ENCODE measurements at regions not wholly inside any gene's neighbourhood (a gene's known extent, or its start where the extent isn't known, plus 50 kb on each side); places are given as distances from the start of the nearest gene placed in this dataset.

DNA sequence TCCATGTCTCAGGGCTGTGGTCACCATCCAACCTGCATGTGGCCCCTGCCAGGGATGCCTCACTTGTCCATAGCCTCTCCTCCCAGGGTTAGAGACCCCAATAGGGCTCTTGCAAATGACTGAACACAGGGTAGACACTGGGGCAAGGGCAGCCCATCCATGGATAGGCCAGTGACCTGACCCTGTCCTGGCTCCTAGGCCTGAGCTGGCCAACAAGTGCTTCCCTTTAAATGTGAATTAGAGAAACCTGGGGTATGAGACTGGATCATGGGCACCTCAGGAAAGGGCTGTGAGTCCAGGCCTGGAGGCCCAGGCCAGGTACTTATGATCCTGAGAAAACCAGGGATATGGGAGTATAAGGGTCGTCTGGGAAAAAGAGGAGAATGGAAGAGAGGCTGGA is 64.5 kb downstream of the COPS8 start:
- no peak for DNase-seq

DNA sequence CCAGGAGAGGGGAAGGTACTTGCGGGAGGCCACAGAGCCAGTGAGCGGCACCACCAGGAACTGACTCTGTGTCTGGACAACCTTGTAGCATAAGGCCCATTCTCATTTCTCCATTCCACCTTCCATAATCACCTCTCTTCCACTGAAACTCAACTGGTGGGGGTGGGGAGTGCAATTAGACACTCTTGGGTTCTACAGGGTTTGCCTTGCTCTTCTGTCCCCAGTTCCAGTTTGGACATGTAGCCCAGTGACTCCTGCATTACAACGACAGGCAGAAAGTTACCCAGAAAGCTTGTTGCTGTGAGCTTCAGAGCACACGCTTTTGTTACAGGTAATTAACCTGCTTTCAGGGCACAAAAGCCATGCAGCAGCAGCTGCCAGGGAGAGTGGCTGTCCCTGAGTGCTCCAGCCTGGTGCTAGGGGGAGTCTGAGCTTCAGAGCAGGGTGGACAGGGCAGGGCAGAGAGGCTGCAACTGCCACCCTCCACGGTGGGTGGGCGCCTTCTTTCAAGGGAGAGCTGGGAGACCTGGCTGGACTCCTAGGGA is 65.2 kb downstream of the COPS8 start:
- no peak for DNase-seq

DNA sequence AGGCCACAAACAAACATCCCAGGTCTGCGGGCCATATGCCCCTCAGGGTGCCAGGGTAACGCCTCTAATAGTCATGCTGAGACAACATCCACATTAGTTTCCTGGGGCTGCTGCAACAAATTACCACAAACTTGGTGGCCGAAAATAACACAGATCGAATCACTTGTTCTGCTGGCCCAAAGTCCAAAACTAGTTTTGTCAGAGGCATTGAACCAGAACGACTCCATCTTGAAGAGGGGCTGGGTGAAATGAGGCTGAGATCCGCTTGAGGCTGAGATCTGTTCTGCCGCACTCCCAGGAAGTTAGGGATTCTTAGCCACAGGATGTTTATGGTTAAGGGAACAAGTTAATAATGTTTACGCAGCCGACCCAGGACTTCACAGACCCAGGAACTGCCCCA is 66.7 kb downstream of the COPS8 start:
- DNase-seq, result no peak

DNA sequence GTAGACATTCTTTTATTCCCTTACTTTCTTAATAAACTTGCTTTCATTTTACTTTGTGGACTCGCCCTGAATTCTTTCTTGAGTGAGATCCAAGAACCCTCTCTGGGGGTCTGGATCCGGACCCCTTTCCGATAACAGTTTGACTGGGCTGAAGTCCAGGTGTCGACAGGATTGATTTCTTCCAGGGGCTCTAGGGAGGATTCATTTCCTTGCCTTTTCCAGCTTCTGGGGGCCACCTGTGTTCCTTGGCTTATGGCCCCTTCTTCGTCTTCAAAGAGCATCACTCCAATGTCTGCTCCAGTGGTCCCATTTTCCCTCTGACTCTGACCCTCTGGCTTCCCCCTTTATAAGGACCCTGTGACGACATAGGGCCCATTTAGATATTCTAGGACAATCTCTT is 67.5 kb downstream of the COPS8 start:
- no peak for DNase-seq

DNA sequence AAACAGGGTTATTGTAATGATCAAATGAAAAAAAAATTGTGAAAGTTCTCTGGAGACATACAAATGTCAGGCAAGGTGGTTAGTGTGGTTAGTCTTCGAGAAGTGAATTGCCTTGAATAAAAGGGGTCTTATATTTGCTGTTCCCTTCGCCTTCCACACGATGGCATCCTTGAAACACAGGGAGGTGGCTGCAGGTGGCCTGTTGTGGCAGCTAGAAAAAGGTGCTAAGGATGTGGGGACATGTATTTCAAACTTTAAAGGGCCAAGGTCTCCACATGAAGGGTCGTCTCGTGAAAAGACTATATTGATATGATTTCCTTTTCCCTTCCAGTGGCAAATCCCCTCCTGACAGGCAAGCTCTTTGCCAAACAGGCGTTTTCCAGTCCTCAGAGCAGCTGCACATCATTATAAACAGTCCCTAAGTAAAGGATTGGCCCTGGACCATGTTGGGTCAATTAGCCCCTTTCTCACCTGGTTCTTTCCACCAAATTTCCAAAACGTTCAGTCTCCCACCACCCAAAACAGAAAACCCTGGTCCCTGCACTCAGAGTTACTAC is 68.5 kb downstream of the COPS8 start:
- DNase-seq, result peak; percentile 66

DNA sequence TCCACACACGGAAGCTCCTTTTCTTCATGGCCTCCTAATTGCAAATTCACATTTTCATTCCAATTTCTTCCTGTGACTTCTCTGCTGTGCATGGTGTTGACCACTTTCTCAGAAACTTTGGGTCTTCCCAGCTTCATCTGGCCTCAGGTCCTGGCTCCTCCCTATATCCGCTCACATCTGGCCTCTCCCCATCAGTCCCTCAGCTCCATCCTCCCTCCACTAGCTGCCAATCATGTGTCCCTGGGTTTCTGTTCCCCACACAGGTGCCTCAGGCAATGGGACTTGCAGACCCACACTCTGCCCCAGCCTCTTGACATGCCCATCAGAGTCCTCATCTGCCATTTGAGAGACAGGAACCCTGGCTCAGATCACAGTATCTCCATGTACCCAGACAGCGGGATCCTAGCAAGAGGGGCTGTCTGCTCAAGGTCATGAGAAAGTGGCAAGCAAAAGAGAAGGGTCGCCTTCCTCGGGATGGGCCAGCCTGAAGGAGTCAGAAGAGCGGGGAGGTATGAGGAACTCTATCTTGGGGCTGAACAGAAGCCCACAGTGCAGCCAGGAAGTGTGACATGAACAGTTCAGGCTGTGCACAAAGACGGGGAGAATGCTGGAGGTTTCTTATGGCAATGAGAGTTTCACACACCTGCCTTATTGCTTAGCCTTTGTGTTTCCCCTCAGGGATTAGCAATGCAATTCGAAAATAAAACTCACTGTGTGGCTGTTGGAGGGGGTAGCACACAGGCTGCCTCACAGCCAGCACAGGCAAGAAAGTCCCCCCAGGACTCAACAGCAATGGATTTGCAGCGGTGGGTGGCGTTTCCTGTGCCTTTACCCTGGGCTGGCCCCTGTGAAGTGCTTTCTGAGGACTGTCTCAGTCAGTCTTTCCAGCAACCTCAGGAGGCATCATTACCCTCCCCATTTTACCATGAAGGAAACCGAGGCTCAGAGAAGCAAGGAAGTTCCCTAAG is 69.5 kb downstream of the COPS8 start:
- no peak for DNase-seq

DNA sequence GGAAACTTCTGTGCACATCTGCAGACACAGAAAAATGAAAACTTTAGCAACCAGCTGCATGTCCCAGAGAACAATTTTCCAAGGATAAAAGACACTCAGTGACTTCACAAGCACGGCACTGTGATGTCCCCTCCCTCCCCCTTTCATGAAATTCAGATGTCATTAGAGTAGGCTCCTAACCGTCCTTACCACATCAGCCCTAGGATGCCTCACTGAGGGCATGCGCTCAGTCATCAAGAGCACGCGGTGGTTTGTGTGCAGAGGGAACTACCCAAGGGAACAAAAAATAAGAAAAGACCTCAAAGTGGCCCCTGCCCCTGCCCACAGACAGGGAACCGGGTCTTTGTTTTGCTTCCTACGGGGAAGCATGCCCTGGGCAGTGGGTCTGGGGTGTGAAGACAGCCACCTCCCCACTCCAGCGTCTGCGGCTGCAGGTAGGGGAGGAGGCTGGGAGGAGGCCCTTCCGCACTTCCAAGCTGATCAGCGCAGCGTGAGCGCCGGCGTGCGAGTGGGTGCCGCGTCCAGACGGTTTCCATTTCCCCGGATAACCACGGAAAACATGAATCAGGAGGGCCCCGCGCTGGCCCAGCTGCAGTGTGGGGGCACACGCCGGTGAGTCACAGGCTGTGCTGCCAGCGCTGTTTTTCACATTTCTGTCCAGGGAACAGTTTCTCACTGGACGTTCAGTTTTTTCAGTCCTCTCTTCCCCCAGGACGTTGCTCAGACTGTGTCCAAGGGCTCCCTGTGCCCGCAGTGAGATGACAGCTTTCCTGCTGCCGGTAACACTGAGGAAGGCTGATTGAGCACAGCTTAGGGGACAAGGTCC is 70.6 kb downstream of the COPS8 start:
- DNase-seq, result no peak

DNA sequence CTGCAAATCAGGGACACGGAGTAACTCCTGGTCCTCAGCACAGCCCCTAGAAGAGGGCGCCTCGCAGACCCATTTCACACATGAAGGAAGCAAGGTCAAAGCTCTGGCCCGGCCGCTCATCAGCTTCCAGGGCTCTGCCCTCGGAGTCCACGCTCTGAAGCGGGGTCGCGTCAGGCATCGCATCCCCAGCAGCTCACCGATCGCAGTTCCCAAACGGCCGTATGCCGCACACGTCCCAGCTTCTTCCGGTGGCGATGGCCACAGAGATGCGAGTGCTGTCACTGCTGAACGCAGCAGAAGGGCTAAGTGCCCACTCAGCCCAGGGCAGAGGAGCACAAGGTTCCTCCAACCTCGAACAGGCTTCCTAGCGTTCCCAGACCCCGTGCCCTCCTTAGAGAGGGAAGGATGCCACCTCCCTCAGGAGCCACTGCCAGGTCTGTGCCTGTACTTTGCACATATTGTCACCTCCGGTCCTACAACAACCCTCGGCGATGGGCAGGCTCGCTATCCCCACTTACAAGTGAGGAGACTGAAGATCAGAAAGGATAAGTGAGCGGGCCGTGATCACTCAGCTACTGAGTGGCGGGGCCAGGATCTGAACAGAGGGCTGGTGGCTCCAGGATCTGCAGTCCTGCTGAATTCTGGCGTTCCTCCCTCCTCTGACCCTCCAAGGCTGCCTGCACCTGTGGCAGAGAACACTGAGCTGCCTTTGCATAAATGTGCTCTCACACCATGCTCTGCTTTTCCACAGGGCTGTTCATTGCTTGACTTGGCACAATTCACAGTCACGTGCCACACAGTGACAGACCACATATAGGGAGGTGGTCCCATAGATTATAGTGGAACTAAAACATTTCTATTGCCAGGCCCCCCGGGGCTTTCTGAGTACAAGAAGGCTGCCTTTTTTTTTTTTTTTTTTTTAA is 71.4 kb downstream of the COPS8 start:
- DNase-seq, result no peak

DNA sequence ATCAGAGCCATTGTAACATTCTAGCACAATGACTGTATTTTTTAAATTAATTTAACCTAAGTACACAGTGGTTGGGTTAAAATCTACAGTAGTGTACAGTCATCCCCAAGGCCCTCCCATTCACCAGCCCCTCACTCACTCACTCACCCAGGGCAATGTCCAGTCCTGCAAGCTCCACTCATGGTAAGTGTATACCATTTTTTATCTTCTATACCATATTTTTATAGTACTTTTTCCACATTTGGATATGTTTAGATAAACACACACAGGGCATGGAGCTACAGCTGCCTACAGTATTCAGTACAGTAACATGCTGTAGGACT is 72.1 kb downstream of the COPS8 start:
- DNase-seq, result no peak

DNA sequence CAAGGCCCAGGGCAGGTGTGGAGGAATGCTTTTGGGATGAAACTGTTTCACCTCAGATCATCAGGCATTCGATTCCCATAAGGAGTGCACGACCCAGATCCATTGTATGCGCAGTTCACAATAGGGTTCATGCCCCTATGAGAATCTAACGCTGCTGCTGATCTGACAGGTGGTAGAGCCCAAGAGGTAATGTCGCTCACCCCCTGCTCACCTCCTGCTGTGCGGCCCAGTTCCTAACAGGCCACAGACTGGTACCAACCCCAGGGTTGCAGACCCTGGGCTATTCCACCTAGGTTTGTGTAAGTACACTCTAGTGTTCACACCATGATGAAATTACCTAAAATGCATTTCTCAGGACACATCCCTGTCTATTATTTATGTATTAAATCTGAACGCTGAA is 72.5 kb downstream of the COPS8 start:
- DNase-seq, result no peak

DNA sequence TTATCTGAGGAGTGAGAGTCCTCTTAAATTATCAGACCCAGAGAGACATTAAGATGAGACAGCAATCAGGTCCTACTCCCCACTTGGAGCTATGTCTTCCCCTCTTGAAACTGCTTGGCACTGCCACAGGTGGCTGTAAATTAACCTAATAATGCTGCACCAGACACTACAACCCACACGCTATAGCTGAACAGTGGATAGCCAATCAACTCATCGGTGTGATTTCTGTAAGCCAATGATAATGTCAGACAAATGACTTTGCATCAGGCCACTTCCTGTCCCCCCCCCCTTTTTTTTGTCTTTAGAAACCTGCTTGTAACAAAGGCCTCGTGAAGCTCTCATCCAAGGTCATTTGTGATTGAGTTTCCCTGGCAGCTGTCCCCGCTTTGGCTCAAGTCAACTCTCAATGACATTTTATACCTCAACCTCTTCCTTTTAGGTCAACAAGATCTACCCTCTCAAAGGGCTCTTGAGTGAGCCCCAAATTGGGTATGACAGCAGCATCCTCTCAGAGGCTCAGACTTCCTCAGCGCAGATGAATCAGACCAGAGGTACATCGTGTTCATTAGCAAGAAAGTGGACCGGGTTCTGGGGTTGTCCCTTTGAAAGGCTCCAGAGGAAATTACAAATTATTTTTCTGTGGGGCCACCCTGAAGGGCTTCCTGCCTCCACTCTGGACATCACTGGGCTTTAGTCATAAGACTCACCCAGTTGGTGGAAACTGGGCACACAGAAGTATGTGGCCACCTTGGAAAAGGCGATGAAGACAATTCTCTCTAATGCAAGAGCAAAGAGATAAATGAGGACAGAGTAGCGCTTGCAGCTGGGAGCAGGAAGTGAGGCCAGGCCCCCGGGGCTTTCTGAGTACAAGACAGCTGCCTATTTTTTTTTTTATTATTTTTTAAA is 73.6 kb downstream of the COPS8 start:
- DNase-seq, result no peak

DNA sequence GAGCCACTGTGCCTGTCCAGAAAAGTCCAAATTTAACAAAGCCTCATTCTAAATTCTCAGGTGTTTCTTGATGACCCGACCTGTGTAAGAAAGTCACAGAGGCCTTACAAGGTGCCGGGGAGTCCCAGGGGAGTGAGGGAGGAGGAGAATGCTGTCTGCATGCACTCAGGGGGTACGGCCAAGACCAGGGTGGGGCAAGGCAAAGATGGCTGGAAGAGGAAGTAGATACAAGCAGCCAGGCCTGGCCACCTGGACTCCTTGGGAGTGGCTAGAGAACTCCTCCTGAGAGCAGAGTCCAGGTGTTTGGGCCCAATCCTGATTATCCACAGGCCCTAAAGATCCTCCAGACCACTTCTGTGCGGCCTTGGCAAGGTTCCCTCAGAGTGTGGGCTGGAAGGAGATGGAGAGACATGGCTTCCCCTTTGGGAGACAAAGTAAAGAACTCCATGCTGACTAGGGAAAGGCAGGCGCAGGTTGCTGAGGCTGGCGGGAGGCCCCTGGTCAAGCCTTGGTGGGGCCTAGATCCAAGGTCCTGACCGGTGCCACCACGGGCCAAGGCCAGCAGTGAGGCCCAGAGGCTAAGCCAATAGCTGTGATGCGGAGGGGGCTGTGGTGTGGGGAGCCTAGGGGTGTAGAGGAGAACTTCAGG is 74.7 kb downstream of the COPS8 start:
- no peak for DNase-seq

DNA sequence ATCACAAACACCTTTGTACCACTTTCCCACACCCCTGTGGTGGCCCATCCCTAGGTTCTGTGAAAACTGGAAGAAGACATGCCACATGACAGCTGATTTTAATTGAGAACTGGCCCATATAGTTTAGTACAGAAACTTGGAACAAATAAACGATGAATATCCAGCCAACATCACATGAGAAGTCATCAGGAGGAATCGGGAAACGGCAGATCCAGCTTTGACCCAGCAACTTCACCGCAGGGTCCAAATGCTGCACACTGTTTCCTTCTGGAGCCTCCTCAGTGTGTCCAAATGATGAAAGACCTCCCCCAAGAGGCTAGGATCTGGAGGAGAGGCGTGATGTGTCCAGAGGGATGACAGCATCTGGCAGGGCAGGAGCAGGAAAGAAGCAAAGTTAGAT is 75.5 kb downstream of the COPS8 start:
- no peak for DNase-seq

DNA sequence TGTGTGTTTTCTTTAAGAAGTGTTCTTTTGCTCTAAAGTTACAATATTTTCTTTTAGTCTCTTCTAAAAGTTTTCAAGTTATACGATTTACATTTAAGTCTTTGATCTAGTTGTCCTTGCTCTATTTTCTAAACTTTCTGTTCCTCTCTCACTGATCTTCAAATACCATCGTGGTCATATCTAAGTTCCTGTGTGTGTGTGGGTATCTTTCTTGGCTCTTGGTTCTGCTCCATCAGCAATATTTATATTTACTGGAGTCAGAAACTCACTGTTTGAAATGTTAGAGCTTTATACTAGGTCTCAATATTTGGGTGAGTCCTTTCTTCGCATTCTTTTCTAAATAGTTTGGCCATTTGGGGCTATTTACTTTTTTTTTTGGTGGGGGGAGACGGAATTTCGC is 77.3 kb downstream of the COPS8 start:
- no peak for DNase-seq

DNA sequence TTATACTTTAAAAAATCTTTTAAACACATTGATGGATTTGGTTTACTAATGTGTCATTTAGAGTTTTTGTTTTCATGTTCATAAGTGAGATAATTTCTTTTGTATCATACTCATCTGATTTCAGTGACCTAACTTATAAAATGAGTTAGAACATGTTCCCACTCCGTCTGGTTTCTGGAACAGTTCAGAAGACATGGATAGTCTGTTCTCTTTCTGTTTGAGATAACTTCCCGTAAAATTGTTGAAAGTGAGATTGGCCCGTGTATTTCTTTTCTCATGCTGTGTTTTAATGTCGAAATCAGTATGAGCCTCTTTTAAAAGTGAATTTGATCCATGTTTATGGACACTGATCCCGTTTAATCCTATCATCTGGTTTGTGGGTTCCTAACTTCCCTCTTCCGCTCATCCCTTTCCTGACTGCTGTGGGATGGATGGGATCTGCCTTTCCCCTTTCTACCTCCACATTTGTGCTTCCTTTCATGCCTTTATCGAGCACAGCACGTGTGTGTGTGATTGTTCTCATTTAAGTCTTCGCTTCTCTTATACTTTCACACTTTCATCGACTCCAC is 78.9 kb downstream of the COPS8 start:
- no peak for DNase-seq

DNA sequence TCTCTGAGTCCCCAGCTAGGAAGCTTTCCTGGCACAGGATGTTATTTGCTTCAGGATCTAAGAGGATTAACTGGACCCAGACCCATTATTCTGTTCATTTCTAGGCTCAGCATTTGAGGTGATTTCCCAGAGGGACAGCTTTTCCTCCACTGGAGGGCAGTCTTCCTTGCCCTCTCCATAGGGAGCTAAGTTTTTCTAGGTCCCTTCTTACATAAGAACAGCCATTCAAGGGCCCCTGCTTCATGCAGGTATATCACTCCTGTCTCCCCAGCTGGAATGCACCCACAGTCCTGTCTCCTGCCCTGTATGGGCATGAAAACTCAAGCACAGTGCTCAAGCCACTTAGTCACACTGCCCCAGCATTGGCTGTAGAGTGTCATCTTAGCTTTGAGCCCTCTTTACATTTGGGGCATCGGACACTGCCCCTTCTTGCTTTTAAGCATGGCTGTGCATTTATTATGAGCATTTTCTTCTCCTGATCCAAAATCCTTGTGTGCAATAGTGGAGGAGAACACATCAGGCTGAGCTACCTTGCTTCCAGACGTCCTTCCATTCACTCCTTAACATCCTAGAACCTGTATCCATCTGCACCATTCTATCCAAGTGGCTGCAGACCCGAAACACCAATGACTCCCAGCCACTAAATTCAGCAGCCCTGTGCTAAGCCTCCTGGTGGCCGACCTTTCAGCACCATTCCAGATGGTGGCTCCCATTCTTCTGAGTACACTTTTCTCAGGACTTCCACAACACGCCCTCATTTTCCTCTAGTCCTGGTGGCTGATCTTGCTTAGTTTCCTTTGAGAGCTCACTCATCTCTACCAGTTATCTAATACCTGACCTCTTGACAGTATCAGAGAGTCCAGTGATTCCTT is 80.0 kb downstream of the COPS8 start:
- DNase-seq, result no peak

DNA sequence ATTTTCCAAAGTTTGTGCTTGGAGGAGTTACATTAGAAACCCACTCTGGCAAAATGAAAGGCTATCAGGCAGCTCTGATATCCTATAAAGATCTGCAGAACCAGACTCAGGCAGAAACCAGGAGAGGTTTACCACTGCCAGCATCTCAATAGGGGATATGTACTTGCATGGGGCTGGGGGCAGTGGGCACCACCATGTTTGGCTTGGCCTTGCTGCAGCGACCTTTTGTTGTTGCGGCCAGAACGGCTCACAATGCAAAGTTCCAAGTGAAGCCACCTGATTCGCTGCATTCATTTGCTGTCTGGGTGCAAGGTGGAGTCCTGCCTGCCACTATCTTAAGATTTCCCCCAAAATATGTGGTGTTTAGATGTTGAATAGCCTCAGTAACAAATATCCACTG is 81.3 kb downstream of the COPS8 start:
- DNase-seq, result no peak

DNA sequence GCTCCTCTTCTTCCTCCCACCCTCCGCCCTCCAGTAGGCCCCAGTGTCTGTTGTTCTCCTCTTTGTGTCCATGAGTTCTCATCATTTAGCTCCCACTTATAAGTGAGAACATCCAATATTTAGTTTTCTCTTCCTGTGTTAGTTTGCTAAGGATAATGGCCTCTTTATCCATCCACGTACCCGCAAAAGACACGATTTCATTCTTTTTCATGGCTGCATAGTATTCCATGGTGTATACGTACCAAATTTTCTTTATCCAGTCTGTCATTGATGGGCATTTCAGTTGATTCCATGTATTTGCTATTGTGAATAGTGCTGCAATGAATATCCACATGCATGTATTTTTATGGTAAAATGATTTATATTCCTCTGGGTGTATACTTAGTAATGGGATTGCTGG is 82.2 kb downstream of the COPS8 start:
- no peak for DNase-seq

DNA sequence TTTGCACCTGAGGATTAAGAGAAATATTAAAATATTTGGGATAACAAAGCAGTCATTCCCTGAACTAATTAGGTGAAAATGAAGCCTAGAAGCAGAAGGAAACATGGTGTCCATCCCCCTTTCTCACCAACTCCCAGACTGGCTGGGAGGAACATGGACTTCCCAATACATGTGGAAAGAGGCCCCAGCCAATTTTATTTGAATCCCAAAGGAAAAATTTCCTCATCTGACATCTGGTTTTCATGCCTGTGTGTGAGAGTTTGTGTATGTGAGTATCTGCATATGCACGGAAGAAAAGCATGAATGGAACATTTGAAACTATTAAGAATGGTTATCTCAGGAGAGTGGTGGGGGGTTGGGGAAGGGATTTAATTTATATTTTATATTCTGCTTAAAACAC is 84.3 kb downstream of the COPS8 start:
- DNase-seq, result no peak
